H54 (cell line): ENCODE measurements at regions not wholly inside any gene's neighbourhood (a gene's known extent, or its start where the extent isn't known, plus 50 kb on each side); places are given as distances from the start of the nearest gene placed in this dataset.

Experiments
- DNase-seq: peaks from one replicate; pipeline ENCODE4 v3.0.0; 2011; ENCODE audit warnings: low spot score, mixed read lengths; ENCODE audit not compliant: insufficient read length
- FAIRE-seq: peaks from 3 replicates; lab custom pipeline; 2011; peaks lifted over from hg19 to GRCh38; lab: Jason Lieb, UNC
- POLR2A ChIP-seq: IDR thresholded peaks from 2 replicates; pipeline ENCODE4 v1.6.1; 2011; ENCODE audit warnings: low read depth, mild to moderate bottlenecking, low read length

GRCh38 chr18:76660571-76661192 is 161.7 kb upstream of the ZNF236 start:
- DNase-seq (no peak), FAIRE-seq (no peak)
- TF ChIP-seq POLR2A, result no peak

- DNase-seq, result no peak
- no peak for FAIRE-seq
- TF ChIP-seq POLR2A, result no peak
Observed at GRCh38 chr18:76658627-76659026, 163.6 kb upstream of the ZNF516 start.

GRCh38 chr18:76657911-76658470 is 162.9 kb upstream of the ZNF516 start:
- FAIRE-seq (no peak), DNase-seq (no peak)
- no peak for TF ChIP-seq POLR2A

GRCh38 chr18:76656925-76657827 is 162.1 kb upstream of the ZNF516 start:
- TF ChIP-seq POLR2A, result no peak
- DNase-seq (no peak), FAIRE-seq (no peak)

- DNase-seq (no peak), FAIRE-seq (no peak)
- TF ChIP-seq POLR2A, result no peak
Observed at GRCh38 chr18:76654577-76654976, 159.5 kb upstream of the ZNF516 start.

- no peak for TF ChIP-seq POLR2A
- no peak for DNase-seq
- FAIRE-seq, result no peak
Observed at GRCh38 chr18:76647322-76647721, 152.3 kb upstream of the ZNF516 start.

- FAIRE-seq, result no peak
- no peak for DNase-seq
- TF ChIP-seq POLR2A, result no peak
Observed at GRCh38 chr18:76644580-76644979, 149.5 kb upstream of the ZNF516 start.

GRCh38 chr18:76643996-76644395 is 149.0 kb upstream of the ZNF516 start:
- no peak for FAIRE-seq
- TF ChIP-seq POLR2A, result no peak
- no peak for DNase-seq

- FAIRE-seq (no peak), DNase-seq (no peak)
- no peak for TF ChIP-seq POLR2A
Observed at GRCh38 chr18:76643199-76643598, 148.2 kb upstream of the ZNF516 start.

- DNase-seq (no peak), FAIRE-seq (no peak)
- no peak for TF ChIP-seq POLR2A
Observed at GRCh38 chr18:76640438-76640837, 145.4 kb upstream of the ZNF516 start.

GRCh38 chr18:76634564-76634963 is 139.5 kb upstream of the ZNF516 start:
- no peak for FAIRE-seq

GRCh38 chr18:76633588-76634269 is 138.7 kb upstream of the ZNF516 start:
- TF ChIP-seq POLR2A, result no peak
- DNase-seq, result no peak
- FAIRE-seq, result no peak

More at GRCh38 chr18:76634564-76634963, 139.5 kb upstream of the ZNF516 start:
- TF ChIP-seq POLR2A, result no peak
- no peak for DNase-seq

- DNase-seq (no peak), FAIRE-seq (no peak)
- TF ChIP-seq POLR2A, result no peak
Observed at GRCh38 chr18:76627444-76627843, 132.4 kb upstream of the ZNF516 start.

GRCh38 chr18:76626991-76627390 is 131.9 kb upstream of the ZNF516 start:
- FAIRE-seq, result no peak
- TF ChIP-seq POLR2A, result no peak
- DNase-seq, result no peak
